ENCODE measurements at regions not wholly inside any gene's neighbourhood (a gene's known extent, or its start where the extent isn't known, plus 50 kb on each side); places are given as distances from the start of the nearest gene placed in this dataset.

DNA sequence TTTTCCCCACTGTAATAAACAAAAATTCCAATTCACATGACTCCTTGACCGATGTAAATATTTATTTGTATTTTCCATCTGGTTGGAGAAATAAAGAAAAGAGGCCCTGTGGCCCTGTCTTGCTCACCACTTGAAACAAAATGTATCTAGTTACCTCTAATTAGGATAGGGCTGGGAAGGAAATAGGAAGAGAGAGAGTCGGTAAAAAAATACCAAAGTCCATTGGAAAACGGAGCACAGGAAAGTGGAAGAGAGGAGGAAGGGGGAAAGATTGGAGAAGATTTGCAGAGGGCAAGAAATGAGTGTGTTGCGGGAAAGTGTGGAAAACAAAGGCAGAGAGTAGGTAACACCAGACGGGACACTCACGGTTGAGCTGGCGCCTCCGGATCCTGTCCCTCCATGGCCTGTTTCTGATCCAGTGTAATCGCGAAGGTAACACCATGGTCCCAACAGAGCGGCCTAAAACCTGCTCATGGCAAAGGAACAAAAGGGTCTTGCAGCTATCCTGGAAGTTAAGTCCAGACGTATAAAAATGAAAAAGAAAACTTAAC is 105.8 kb upstream of the RIPOR2 start:
- peak; percentile 23 for DNase-seq

DNA sequence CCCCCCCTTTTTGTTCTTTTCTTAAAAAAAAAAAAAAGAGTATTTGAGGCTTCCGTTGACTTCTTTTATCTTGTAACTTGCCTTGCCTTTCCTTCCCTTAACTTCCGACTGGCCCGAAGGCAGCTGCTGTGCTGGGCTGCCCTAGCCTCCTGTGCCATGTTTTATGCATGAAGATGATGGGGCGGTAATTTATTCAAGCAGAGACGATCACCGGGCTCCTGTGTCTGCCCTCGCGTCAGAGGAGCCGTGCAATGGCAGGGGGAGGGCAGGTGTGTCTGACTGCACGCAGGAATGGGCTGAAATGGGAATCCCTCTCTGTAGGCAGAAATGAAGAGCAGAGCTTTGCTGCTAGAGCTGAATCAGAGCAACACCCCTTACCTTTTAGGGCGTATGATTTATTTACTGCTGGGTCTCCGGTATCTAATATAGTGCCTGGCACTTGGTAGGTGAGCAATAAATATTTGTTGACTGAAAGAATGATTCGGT is 106.3 kb upstream of the RIPOR2 start:
- DNase-seq, result peak; percentile 68

DNA sequence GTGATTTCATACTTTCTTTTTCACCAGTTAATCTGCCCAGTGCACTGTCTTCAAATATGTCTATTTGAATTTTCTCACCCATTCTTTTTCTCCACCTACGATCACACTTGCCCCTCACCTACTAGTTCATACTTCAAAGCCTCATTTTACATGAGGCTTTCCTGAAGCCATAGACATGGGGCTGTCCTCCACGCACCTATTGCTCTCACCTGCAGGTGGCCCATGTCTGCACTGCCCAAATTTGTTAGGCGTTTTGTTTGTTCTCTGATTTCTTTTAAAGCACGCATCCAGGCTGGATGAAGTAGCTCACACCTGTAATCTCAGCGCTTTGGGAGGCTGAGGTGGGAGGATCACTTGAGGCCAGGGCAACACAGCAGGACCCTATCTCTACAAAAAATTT is 106.8 kb upstream of the RIPOR2 start:
- DNase-seq, result peak; percentile 62

DNA sequence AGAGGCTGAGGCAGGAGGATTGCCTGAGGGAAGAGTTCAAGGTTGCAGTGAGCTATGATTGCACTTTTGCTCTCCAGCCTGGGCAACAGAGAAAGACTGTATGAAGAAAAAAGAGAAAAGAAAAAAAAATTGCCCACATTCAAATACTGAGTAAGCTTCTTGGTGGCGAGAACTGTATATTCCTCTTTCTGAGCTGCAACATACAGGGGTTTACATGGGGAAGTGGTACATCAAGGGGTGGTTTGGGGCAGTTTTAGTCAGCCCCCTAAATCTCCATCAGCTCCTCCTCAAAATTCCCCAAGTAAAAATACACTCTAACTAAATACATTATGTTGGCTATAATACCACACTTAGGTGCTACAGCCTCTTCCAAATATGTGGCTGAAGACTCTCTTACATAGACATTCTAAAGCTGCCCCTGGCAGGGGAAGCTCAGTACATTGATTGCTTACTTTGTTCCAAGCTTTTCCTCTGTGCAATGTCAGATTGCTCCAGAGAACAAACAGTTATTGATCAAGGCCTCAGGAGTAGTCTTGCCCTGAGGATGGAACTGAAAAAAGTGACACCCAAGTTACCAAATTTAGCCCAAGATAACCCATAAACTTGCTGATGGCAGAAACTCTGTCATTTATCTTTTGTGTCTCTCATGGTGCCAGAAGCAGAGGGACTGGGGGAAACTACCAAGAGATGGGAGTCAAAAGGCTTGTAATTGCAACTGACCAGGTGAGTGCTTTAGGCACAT is 107.4 kb upstream of the RIPOR2 start:
- DNase-seq, result no peak

DNA sequence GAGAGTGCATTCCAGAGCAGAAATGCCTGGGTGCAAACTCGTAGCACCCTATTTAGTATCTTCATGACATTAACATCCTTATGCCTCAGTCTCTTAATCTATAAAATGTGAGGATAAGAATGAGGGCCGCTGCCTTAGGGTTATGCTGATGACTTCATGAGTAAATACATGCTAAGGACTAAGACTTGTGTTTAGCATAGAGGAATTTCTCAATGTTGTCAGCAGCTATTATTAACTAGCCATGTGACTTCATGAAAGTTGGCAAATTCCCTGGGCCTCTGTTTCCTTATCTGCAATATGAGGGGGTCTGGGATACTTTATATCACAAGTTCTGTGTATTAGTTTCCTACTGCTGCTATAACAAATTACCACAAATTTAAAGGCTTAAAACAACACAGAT is 108.1 kb upstream of the RIPOR2 start:
- no peak for DNase-seq

DNA sequence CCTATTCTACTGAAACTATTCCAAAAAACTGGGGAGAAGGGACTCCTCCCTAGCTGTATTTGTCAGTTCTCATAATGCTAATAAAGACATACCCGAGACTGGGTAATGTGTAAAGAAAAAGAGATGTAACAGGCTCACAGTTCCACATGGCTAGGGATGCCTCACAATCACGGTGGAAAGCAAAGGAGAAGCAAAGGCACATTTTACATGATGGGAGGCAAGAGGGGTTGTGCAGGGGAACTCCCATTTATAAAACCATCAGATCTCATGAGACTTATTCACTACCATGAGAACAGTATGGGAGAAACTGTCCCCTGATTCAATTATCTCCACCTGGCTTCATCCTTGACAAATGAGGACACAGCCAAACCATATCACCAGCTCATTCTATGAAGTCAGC is 111.2 kb upstream of the RIPOR2 start:
- DNase-seq, result no peak

DNA sequence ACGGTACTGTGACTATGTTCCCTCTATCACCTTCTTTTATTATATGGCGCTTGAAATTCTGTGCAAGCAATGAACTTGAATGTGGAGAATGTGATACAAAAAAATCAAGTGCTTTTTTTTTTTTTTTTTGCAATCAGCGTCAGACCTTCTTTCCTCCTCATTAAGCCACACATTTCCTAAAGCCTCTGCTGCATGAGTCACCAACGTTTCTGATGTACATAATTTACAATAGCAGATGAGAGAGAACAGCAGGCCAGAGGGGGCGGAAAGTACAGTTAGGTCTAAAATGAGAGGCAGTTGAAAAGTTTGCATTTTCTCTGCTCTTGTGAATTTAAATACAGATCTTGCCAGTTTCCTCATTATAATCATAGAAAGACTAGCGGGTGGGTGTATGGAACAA is 114.6 kb upstream of the RIPOR2 start:
- DNase-seq, result peak; percentile 73

DNA sequence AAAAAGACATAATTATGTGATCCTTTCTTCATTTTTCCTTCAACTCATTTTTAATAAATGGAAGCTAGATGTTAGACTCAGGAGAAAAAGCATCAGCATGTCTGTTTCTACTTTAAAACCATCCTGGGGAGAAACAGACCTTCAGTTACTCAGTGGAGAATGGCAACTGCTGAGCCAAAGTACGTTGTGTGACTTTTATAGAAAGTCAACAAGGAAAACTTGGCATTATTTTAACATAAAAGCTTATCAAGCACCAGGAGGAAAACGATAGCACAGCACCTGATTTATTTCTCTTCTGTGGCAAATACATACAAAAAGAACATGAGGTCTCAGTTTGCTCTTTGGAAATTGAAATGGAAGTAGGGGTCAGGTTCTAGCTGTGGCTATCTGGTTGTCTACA is 115.3 kb upstream of the RIPOR2 start:
- DNase-seq, result no peak

DNA sequence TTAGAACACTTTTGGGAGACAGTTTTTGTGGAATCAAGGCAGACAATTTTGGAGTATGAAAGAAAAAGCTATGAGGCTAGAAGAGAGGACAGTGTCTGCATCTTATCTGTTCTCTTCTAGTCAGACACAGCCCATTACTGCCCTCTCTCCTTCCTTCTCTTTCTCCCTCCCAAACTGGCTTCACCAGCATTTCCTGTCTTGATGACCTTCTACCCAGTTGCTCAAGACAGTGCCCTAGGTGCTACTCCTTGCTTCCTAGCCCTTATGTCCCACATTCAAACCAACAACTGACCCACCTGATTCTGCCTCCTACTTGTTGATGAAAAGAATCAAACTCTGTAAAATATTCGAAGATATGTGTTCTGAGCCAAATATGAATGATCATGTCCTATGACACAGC is 116.4 kb upstream of the RIPOR2 start:
- no peak for DNase-seq

DNA sequence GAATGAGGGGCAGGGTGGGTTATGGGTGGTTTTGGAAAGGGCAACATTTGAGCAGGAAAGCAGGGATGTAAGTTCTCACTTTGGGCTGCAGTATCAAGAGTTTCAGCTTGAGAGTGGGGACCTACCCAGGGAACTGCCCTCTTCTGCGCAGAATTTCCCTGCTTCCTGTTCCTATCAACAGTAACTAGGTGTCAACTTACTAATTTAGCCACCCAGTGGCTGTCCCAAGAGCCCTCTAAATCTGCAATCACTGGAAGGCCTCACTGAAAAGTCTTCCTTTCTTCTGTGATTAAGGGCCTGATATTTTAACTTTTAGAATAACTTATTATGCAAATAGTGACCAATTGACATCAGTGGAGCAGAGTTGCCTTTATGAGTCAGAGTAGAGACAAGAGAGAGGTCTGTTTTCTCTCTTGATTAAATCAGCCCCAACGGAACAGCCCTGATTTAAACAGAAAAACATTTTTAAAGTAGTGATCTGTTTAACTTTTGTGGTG is 118.2 kb upstream of the RIPOR2 start:
- DNase-seq, result peak; percentile 58

DNA sequence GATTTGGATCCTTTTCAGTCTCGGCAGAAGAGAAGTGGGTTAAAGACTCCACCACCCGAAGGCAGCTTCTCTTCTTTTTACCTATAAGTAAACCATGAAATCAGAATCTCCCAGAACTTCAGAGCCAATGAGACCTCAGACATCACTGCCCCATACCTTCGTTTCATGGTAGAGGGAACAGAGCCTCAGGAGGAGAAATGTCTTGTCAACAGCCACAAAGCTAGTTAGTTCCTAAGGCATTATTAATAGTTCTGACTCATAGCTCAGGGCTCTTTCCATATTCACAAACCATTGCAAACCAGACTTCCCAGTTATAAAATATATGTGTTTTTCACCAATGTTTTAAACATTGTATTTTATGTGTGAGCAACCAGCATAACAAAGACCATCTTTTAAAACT is 118.7 kb upstream of the RIPOR2 start:
- no peak for DNase-seq

DNA sequence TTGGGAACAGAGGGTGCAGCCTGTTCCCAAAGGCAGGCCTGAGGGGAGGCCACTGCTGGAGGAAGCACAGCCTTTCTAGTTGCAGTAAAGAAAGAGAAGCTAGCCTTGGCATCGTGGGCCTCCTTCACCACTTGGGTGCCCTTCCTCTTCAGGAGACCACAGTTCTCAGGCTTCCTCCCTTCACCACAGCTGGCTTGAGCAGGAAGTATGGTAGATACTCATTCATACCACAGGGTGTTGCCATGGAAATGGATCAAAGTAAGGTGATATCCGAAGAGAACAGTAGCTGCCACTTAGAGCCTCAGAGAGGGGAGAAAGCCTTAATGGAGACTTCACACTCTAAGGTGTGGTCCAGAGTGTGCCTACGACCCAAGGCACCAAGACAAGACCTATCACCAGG is 120.4 kb upstream of the RIPOR2 start:
- peak; percentile 90 for DNase-seq

DNA sequence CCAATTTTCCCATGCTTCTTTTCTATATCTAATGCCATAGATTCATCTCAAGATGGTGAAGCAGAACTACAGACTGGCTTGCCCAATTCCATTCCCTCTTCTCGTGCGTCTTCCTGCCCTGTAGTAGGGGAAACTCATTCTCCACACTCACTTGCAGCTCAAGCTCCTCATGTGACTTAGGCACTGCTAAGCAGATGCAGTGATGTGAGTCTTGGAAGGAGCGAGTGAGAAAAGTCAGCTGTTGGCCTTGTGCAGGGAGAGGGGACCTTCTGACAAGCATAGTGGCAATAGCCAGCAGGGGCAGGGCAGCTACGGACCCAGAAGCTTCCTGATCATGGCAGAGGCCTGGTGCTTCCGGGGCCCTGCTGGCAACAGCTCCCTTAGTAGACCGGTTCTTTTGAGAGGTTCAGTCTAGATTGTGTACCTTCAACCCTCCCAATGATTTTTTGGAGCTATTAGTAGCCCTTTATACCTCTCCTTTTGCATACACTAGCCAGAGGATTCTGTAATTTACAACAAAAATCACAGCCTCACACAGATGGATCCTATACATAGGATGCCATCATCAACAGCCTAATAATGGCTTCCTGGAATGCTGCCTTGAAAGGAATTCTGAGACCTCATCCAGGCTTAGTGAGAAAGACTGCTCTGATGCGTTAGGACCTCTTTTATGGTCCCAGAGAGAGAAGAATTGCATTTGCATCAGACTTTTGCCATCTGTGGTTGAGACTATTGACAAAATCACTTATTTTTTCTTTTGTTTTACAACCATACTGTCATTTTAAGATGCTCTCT is 121.5 kb upstream of the RIPOR2 start:
- no peak for DNase-seq

DNA sequence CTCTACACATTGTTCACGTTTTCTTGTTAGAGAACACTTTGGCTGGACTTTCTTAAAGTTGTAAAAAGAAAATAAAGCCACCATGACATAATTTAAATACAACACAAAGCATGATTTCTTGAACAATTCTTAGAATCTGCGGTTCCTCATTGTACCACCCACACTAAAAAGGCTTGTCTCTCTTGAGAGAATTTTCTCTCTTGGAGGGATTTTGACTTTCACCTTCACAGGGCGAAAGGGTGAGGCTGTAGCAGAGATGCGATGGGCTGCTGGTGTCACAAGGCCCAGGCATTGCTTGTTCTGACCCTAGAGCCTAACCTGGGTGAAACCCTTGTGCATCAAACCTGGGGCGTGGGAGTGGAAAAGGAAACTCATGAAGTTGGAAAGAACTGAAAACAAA is 122.7 kb upstream of the RIPOR2 start:
- no peak for DNase-seq

DNA sequence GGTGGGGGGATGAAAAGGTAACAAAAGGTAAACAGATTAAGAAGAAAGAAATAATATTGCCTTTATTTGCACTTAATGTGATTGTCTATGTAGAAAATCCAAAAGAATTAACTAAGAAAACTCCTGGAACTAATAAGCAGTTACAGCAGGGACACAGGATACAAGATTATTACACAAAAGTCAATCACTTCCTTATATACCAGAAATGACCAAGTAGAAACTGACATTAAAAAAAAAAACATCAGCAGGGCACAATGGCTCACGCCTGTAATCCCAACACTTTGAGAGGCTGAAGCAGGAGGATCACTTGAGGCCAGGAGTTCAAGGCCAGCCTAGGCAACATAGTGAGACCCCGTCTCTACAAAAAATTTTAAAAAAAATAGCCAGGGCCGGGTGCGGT is 123.2 kb upstream of the RIPOR2 start:
- DNase-seq, result no peak

DNA sequence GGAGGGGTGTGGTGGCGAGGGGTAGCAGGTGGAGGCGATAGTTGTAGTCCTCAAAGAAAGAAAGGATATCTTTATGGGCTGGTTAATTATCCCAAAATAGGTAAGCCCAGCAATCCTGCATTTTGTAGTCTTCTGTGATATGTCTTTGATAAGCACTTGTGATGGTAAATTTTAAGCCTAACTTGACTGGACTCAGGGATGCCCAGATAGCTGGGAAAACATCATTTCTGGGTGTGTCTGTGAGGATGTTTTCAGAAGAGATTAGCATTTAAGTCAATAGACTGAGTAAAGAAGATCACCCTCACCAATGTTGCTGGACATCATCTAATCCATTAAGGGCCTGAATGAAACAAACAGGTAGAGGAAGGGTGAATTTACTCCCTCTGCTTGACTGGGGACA is 124.8 kb upstream of the RIPOR2 start:
- no peak for DNase-seq

DNA sequence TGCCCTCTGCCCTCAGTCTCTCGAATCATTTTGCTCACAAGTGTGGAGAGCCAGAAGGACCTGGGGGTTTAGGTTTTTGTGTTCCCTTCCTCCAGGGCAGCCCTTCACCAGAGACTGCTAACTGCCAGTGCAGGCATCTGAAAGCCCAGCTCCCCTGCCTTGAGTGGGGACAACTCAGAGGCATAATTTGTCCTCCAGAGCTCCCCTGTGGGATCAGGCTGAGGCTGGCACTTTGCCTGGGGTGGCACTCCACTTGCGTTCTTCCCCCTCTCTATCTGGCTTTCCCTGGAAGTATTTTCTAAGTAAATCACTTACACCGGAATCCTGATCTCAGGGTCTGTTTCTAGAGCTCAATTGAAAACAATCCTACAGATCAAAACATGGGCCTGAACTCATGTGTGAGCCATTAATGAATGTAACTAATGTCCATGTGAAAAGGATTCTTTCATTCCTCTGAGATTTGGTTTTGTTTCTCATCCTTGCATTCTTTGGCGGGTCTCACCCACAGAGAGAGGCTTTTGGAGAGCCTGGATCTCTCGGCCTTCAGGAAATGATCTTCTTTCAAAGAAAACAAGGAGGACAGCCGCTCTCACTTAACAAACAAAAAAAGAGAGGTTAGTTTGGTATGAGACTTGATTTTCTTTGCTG is 125.7 kb upstream of the RIPOR2 start:
- no peak for DNase-seq

DNA sequence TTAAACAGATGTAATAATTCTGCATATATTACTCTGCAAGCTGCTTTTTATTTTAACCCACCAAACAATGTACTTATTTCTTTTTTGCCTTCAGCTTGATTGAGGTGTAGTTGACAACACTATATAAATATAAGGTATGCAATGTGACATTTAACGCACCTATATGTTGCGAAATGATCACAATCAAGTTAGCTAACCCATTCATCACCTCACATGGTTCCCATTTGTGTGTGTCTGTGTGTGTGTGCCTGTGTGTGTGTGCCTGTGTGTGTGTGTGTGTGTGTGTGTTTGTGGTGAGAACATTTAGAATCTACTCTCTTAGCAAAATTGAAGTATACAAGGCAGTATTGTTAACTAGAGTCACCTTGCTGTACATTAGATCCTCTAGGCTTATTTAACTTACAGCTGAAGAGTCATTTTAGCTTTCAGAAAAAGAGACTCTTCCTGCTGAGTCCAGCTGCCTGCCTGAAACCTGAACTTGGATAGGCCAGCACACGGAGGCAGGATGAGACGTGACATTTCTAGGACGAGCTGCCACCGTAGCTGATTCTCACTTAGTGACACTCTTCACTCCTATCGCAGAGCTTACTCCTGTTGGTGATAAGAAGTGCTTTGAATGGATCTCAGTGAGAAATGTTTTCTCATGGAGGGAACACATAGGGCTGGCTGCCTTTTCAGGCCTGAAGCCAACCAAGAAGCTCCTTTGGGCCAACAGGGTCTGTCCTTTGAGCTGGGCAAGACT is 126.5 kb upstream of the RIPOR2 start:
- no peak for DNase-seq

DNA sequence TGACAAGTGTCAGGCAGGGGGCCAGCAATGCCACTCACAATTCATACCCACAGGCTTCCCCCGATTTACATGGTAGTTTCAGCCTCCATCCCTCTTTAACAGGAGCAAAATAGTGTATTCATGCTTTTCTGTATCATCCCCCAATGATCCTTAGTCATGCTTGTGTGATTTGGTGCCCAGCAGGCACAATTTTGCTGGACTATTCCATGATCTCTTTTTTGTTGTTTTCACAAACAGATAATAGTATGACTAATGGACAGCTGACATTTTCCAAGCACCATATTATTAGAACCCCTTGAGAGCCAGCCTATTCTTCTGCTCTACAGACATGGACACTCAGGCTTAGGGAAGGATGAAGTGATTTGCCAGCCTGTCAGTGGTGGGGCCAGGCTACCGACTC is 128.2 kb upstream of the RIPOR2 start:
- no peak for DNase-seq

DNA sequence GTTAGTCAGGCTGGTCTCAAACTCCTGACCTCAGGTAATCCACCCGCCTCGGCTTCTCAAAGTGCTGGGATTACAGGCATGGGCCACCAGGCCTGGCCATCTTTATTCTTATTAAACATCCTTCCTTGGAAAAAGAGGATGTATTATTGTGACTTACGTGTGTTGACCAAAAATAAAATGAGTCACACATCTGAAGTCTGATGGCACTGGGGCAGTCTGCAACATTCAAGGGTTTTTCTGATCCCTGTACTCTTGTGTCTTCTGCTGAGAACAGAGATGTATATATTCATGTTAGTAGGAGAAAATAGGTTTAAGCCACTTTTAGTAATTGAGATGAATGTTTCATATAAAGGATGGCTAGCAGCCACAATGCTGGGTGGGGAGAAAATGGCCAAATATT is 129.9 kb upstream of the RIPOR2 start:
- no peak for DNase-seq

DNA sequence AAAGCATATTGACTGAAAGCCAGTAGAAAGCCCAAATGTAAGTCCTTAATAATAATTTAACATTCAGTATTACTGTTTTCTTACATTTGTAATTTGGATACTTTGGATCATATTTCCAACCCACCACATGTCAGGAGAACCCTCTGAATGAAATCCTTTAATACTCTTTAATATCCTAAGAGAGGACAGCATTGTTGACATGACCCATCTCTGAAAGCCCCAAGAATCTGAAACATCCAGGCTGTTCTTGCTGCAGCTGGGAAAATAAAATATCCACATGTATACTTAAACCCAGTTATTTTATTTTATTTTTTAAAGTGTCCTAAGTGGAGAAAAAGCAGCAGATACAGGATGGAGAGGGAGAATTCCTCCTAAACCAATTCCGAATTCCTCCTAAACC is 130.8 kb upstream of the RIPOR2 start:
- DNase-seq, result no peak

DNA sequence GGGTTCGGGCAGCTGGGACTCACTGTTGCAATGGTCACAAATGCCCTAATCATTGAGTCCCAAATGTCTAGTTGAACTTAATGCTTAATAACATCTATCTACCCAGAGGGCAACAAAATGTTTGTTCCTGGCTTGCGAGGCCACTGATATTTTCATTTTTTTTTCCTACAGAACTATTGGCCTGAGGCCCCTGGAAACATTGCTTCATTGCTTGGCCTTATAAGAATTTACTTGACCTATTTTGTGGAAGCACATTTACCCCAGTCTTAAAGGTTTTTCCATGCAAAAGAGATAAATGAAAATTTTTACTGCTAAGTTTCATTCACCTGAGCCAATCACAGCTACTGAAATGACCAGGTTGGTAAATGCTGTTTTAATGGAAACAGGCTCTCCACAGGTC is 133.1 kb upstream of the RIPOR2 start:
- no peak for DNase-seq
